Osteocyte (in vitro differentiated cells): ENCODE measurements at regions not wholly inside any gene's neighbourhood (a gene's known extent, or its start where the extent isn't known, plus 50 kb on each side); places are given as distances from the start of the nearest gene placed in this dataset.

Experiments
- DNase-seq: peaks from one replicate; pipeline ENCODE4 v3.0.0; 2021; ENCODE audit warnings: mixed read lengths; ENCODE audit not compliant: unreplicated experiment; ENCODE audit errors: extremely low spot score
- H3K27ac Mint-ChIP-seq: one replicate; pipeline ENCODE4 v1.8.0; 2021; ENCODE audit warnings: mild to moderate bottlenecking, mixed read lengths; ENCODE audit not compliant: unreplicated experiment
- H3K27me3 Mint-ChIP-seq: one replicate; pipeline ENCODE4 v1.8.0; 2021; ENCODE audit warnings: mixed read lengths; ENCODE audit not compliant: unreplicated experiment
- H3K36me3 Mint-ChIP-seq: one replicate; pipeline ENCODE4 v1.8.0; 2021; ENCODE audit warnings: mixed read lengths; ENCODE audit not compliant: unreplicated experiment
- H3K4me1 Mint-ChIP-seq: one replicate; pipeline ENCODE4 v1.8.0; 2021; ENCODE audit warnings: mixed read lengths; ENCODE audit not compliant: unreplicated experiment
- H3K4me3 Mint-ChIP-seq: one replicate; pipeline ENCODE4 v1.8.0; 2021; ENCODE audit warnings: mild to moderate bottlenecking, moderate library complexity, mixed read lengths; ENCODE audit not compliant: unreplicated experiment
- H3K9me3 Mint-ChIP-seq: one replicate; pipeline ENCODE4 v1.8.0; 2021; ENCODE audit warnings: mixed read lengths; ENCODE audit not compliant: unreplicated experiment
- CTCF ChIP-seq: fragments of 200-600 bp; sonication (generic); IDR thresholded peaks from 2 replicates; pipeline ENCODE4 v1.5.0; 2021; ENCODE audit warnings: antibody characterized with exemption, mild to moderate bottlenecking, moderate library complexity

- no peaks in the 10 kb centered on the region for H3K27me3 Mint-ChIP-seq
- no peak for DNase-seq
- TF ChIP-seq CTCF: no peak
- no peaks in the 10 kb centered on the region for H3K36me3 Mint-ChIP-seq
- H3K4me1 Mint-ChIP-seq: peaks cover 45% of the 10 kb centered on the region
- no peak overlapping the region for H3K4me3 Mint-ChIP-seq
- H3K27ac Mint-ChIP-seq: no peak overlapping the region
- peaks cover 4% of the 10 kb centered on the region for H3K9me3 Mint-ChIP-seq
Observed at GRCh38 chr16:87058728-87059250, 258.4 kb downstream of the C16orf95 start.

GRCh38 chr16:87060034-87060986 lies 256.9 kb downstream of the C16orf95 start:
- no peak for DNase-seq
- peak overlapping the region; percentile 73 for H3K27ac Mint-ChIP-seq

GRCh38 chr16:87061243-87061920 lies 255.8 kb downstream of the C16orf95 start:
- peak overlapping the region; percentile 49 for H3K27ac Mint-ChIP-seq
- H3K9me3 Mint-ChIP-seq: no peaks in the 10 kb centered on the region
- no peak for TF ChIP-seq CTCF
- DNase-seq: no peak
- H3K27me3 Mint-ChIP-seq: no peaks in the 10 kb centered on the region
- H3K4me1 Mint-ChIP-seq: peaks cover 64% of the 10 kb centered on the region
- no peaks in the 10 kb centered on the region for H3K36me3 Mint-ChIP-seq
- no peak overlapping the region for H3K4me3 Mint-ChIP-seq

More at GRCh38 chr16:87060034-87060986, 256.9 kb downstream of the C16orf95 start:
- Mint-ChIP-seq H3K36me3 (no peaks in the 10 kb centered on the region), H3K9me3 (no peaks in the 10 kb centered on the region), H3K4me1 (peaks cover 57% of the 10 kb centered on the region), H3K27me3 (no peaks in the 10 kb centered on the region), H3K4me3 (peak overlapping the region; percentile 35)
- TF ChIP-seq CTCF: peak; percentile 42

- peak; percentile 83 for TF ChIP-seq CTCF
- H3K9me3 Mint-ChIP-seq: no peaks in the 10 kb centered on the region
- no peaks in the 10 kb centered on the region for H3K36me3 Mint-ChIP-seq
- H3K27ac Mint-ChIP-seq: peak overlapping the region; percentile 57
- peaks cover 67% of the 10 kb centered on the region for H3K4me1 Mint-ChIP-seq
- DNase-seq: peak; percentile 91
- peak overlapping the region; percentile 53 for H3K4me3 Mint-ChIP-seq
- H3K27me3 Mint-ChIP-seq: no peaks in the 10 kb centered on the region
Observed at GRCh38 chr16:87062569-87063442, 254.4 kb downstream of the C16orf95 start.
